Bronchial epithelial cell (primary cell): ENCODE measurements at regions not wholly inside any gene's neighbourhood (a gene's known extent, or its start where the extent isn't known, plus 50 kb on each side); places are given as distances from the start of the nearest gene placed in this dataset.
"Not testable (repeated sequence)": the region's sequence is repeated elsewhere in the genome, so short reads cannot be mapped to it uniquely, and the experiment has no call there.

Source experiments
- DNase-seq: peaks from one replicate; pipeline ENCODE4 v3.0.0-alpha.2; 2010; ENCODE audit warnings: low read depth
- FAIRE-seq: peaks from 2 replicates; lab custom pipeline; 2011; peaks lifted over from hg19 to GRCh38; lab: Jason Lieb, UNC
- H3K27me3 ChIP-seq: 2 replicates; pipeline ENCODE4 v1.5.1; 2011; ENCODE audit warnings: low read length; ENCODE audit not compliant: control insufficient read depth, insufficient read depth
- H3K36me3 ChIP-seq: 2 replicates; pipeline ENCODE4 v1.5.1; 2011; ENCODE audit warnings: low read length; ENCODE audit not compliant: control insufficient read depth, insufficient read depth
- H3K4me3 ChIP-seq: 2 replicates; pipeline ENCODE4 v1.5.1; 2011; ENCODE audit warnings: mild to moderate bottlenecking, low read depth, low read length, control low read depth
- TF ChIP-seq, protein P1 (sequence below): IDR thresholded peaks from 2 replicates; pipeline ENCODE4 v1.5.1; 2011; ENCODE audit warnings: mild to moderate bottlenecking, moderate library complexity, low read length, control low read depth, inconsistent platforms; ENCODE audit not compliant: insufficient read depth, severe bottlenecking

DNA sequence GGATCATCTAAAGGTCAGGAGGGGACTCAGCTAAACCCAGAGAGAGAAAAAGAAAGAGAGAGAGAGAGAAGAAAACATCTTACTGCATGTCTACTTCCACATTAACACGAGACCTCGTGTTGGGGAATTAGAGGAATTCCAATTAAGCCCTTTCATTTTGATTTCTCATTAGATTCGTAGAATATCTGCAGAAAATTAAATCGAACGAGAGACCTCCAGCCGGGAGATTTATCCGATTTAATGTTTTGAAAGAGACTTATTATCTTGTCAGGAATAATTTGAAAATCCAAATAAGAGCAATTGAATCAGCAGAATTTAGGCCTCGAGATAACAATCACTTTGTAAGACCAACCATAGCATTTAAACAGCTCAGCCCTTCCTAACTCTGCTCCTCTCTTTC lies 175.6 kb downstream of the ABCC12 start:
- TF ChIP-seq, protein P1, sequence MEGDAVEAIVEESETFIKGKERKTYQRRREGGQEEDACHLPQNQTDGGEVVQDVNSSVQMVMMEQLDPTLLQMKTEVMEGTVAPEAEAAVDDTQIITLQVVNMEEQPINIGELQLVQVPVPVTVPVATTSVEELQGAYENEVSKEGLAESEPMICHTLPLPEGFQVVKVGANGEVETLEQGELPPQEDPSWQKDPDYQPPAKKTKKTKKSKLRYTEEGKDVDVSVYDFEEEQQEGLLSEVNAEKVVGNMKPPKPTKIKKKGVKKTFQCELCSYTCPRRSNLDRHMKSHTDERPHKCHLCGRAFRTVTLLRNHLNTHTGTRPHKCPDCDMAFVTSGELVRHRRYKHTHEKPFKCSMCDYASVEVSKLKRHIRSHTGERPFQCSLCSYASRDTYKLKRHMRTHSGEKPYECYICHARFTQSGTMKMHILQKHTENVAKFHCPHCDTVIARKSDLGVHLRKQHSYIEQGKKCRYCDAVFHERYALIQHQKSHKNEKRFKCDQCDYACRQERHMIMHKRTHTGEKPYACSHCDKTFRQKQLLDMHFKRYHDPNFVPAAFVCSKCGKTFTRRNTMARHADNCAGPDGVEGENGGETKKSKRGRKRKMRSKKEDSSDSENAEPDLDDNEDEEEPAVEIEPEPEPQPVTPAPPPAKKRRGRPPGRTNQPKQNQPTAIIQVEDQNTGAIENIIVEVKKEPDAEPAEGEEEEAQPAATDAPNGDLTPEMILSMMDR, result no peak
- DNase-seq (no peak), FAIRE-seq (no peak)
- peaks cover 4% of the 10 kb centered on the region for H3K27me3 ChIP-seq
- no peak overlapping the region for H3K4me3 ChIP-seq
- H3K36me3 ChIP-seq, result no peaks in the 10 kb centered on the region

DNA sequence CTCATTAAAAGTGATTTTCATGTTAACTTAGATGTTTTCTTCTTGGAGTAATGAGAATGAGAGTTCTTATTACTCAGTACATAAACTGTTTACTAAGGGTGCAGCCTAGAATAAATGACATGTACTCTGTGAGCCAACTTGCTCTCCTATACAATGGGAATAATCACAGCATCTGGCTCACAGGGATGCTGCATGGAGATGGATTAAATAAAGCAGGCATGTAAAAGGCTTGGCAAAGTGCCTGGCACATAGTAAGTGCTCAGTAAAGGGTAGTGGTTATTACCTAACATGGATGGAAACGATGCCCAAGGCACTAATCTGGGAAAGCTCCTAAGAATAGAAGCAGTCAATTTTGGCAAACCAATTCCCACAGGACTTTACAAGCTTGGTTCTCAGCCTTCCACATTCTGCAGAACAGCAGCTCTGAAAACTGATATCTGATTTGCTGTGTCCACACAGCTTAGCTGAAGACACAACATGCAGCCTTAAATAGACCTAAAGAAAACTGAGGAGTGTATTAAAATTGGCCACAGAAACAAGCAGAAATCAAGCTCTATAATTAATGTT lies 176.1 kb downstream of the ABCC12 start:
- TF ChIP-seq, protein P1, result no peak
- FAIRE-seq, result no peak
- no peaks in the 10 kb centered on the region for H3K36me3 ChIP-seq
- H3K4me3 ChIP-seq, result no peak overlapping the region
- H3K27me3 ChIP-seq, result peaks cover 4% of the 10 kb centered on the region
- DNase-seq, result no peak

DNA sequence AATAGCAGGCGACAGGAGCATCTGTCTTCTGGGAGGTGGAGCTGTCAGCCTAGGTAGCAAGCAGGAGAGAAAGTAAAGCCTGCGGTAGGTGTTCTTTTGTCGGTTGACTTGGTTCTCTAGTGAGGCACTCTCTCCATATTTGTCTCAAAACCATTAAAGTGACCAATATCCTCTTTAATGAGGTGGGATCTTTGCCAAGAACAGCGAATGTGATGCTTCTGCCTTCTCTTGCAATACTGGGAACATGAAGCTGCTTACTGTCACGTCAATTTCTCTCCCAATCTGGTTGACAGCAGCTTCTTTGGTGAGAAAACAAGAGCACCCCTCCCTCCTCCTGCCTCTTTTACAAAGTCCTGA lies 176.7 kb downstream of the ABCC12 start:
- no peaks in the 10 kb centered on the region for H3K36me3 ChIP-seq
- DNase-seq, result no peak
- TF ChIP-seq, protein P1, result no peak
- FAIRE-seq, result no peak
- H3K27me3 ChIP-seq, result peaks cover 4% of the 10 kb centered on the region
- H3K4me3 ChIP-seq, result no peak overlapping the region

DNA sequence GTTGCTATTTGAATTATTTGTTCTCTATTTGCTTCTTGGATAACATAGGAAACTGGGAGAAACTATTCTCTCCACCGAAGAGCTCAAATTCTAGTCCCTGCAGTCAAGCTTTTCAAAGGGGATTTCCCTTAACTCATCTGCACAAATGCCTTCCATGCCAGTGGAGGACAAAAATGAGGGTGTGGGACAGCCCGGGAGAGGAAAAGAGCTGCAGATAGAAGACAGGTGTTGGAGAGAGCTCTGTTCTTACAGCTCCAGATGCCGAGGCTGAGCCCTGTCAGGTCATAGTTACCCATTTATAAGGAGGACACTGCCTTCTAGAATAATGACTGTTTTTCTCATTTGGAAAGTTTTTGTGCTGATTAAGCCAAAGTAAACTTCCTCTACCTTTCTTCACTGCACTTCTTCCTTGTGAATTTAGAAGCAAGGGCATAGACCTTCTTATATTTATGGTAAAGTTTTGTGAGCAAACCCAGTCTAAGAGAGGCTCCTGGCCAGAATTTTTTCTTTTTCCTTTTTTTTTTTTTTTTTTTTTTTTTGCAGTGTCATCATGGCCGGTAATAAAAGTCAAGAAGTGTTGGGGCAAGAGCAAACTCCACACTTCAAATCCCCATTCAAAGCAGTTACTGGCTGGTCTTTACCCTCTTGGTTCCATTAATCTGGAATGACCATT lies 177.2 kb downstream of the ABCC12 start:
- TF ChIP-seq, protein P1, result no peak
- peaks cover 4% of the 10 kb centered on the region for H3K27me3 ChIP-seq
- DNase-seq (no peak), FAIRE-seq (no peak)
- H3K4me3 ChIP-seq, result no peak overlapping the region
- no peaks in the 10 kb centered on the region for H3K36me3 ChIP-seq

DNA sequence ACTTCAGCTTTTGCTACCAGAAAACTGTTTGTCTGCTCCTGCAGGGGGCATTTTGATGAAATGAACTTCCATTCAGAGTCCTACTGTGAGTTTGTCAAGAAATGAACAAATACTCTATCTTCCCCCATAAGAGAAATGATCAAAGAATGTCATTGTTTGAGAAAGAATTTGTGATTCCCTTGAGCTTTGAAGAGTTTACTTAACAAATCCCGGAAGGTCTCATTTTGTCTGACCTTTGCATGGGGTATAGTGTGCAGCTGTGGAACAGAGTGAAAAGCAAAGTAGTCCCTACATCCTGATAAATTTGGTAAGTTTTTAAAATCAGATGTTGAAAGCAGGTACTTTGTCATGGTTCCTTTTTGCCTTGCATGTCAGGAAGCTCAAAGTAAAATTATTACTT lies 178.0 kb downstream of the ABCC12 start:
- no peak overlapping the region for H3K4me3 ChIP-seq
- FAIRE-seq, result no peak
- H3K36me3 ChIP-seq, result no peaks in the 10 kb centered on the region
- peaks cover 4% of the 10 kb centered on the region for H3K27me3 ChIP-seq
- TF ChIP-seq, protein P1, result no peak
- no peak for DNase-seq

DNA sequence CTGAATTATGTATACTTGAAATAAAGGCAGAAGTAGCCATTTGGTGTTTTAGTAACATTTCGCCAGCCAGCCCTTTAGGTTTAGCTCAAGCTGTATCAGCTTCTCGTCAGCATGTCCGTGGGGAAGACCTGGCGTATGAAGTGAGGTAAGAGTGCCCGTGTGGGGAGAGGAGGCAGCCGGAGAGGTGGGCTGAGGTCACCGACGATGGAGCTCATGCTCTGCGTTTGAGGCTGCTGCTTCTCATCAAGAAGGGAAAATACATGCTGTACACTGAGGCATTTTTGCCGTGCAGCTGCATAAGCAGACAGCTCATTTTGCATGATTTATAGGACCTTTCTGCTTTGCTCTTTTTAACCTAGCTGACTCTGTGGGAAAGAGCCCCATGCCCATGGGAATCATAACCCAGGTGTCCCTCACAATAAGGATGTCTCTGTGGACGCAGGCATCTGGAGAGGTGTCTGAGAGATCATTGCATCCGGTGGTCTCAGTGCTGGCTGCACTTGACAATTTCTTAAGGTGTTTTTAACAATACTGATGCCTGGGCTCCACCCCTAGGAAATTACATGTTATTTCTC lies 179.1 kb downstream of the ABCC12 start:
- no peaks in the 10 kb centered on the region for H3K36me3 ChIP-seq
- DNase-seq (no peak), FAIRE-seq (no peak)
- TF ChIP-seq, protein P1, result no peak
- no peak overlapping the region for H3K4me3 ChIP-seq
- peaks cover 4% of the 10 kb centered on the region for H3K27me3 ChIP-seq

DNA sequence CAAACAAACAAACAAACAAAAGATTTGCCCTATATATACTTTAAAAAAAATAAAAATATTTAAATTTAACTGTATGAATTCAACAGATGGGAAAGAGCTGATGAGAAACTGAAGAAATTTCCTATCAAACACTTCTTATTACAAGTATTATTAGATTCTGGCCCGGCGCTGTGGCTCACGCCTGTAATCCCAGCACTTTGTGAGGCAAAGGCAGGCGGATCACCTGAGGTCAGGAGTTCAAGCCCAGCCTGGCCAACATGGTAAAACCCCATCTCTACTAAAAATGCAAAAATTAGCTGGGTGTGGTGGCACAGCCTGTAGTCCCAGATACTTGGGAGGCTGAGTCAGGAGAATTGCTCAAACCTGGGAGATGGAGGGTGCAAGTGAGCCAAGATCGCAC lies 180.8 kb downstream of the ABCC12 start:
- FAIRE-seq, H3K27me3 ChIP-seq, H3K4me3 ChIP-seq, H3K36me3 ChIP-seq, DNase-seq: not testable (repeated sequence)
